AG09319 (cell line): ENCODE measurements at regions not wholly inside any gene's neighbourhood (a gene's known extent, or its start where the extent isn't known, plus 50 kb on each side); places are given as distances from the start of the nearest gene placed in this dataset.

ENCODE experiments used
- DNase-seq: peaks from one replicate; pipeline ENCODE4 v3.0.0-alpha.2; 2010; ENCODE audit warnings: low read depth; ENCODE audit errors: extremely low read depth
- CTCF ChIP-seq: IDR thresholded peaks from 2 replicates; pipeline ENCODE4 v1.5.1; 2011; ENCODE audit warnings: low read depth, mild to moderate bottlenecking, inconsistent platforms, low read length, moderate library complexity

DNA sequence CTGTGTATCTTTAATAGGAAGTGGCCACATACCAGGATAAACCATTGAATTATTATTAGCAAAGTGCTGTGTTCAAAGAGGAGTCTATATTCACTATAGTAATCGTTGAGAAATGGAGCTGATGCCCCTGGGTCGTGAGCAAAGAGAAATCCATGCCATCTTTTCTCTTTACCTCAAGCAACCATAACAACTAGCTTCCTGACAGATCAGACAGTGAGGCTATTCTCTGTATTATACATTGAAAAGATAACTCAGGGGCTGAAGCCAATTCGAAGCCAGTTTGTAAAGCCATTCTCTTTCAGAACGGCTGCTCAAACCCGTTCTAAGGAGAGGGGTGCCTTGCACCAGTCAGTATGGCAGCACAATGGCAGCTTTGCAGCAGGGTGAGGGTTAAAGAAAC lies 680.6 kb downstream of the SEMA5A start:
- DNase-seq = no peak
- no peak for TF ChIP-seq CTCF

DNA sequence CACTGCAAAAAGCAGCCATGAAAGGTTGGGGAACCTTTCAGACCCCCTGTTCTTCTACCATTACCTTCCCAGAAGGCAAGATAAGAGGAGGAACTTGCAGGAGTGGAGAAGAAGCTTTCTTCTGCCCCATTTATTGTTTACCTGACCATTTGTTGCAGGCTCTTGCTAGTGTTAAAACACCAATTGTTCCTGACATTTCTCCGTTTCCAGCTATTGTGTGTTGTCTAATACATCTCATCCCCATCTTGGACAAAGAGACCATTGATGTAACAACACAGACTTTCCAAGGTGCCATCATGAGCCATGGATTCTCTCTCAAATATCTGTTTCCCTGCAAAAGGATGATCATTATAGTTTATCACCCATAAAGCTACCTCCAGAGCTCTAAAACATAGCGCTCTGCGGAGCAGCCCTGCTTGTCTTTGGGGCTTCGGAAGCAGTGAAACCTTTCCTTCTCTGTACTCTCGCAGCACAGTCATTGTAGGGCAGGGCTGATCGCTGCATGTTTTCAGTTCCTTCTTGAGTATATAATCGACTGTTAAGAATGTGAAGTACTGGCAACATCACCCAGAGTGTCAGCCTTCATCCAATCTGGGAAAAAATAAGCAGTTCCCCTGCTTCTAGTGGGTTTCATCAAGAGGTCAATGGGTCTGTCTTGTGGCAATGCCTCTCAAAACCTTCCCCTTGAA lies 680.0 kb downstream of the SEMA5A start:
- no peak for TF ChIP-seq CTCF
- DNase-seq = no peak

DNA sequence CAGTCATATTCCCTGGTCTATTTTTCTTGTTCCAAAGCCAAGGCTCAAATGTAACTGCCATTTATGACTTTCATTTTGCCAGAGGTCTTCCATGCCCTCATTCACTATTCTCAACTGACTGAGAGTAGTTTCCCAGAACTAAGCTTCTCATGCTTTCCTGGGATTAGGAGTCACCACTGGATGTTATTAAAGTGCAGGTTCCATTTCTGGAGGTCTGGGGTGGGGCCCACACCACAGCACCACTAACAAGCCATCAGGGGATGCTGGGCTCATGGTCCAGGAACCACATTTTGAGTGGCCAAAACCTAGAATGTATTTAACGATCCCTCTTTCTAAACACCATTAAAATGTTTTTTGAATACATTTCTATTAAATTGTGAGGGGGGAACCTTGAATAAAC lies 677.6 kb downstream of the SEMA5A start:
- TF ChIP-seq CTCF = no peak
- no peak for DNase-seq

DNA sequence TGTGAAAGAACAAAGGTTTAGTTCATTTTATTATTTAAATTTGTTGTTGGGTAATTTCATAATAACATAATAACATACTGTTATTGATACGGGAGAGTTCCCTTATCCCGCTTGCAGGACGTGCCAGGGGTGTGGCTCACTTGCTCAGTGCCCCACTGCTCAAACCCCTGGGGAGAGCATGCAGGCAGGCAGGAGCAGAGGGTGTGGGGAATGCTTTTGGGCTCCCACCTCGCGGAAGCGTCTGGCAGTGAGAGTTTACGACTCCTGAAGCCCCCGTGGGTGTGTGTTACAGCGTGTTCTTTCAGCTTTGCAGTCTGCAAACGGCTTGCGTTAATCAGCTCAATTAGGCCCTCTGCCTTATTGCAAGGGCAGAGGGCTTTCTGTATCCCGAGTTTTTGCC lies 675.9 kb downstream of the SEMA5A start:
- TF ChIP-seq CTCF = no peak

DNA sequence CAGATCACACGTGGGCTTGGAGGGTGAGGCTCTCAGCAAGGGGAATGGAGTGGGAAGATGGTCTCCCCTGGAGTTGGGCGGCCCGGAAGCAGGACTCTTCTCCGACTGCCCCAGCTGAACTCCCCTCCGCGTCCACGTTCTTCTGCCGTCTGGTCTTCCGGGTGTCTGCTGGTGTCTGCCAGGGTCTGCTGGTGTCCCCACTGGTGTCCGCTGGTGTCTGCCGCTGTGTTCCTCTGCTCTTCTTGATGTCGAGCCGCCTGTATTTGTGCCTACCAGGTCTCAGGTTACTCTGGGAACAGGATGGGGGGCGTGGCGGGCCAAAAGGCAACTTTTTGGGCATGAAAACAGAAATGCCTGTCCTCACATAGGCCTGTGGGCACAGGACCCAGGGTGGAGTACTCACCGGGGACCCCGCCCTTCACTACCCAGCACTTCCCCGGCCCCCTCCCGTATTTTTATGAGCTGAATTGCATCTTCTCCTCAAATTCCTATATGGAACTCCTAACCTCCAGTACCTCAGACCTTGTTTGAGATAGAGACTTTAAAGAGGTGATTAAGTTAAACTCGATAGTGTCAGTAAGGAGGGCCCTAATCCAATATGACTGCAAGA lies 675.4 kb downstream of the SEMA5A start:
- no peak for DNase-seq

More for the DNA sequence above, 675.9 kb downstream of the SEMA5A start:
- no peak for DNase-seq

GRCh38 chr5:8870959-8871355 lies 674.9 kb downstream of the SEMA5A start:
- TF ChIP-seq CTCF = no peak
- no peak for DNase-seq

More for the DNA sequence above, 675.4 kb downstream of the SEMA5A start:
- TF ChIP-seq CTCF = no peak

- no peak for TF ChIP-seq CTCF
- DNase-seq = no peak
Observed at GRCh38 chr5:8871446-8871845, 674.4 kb downstream of the SEMA5A start.
